HG03159 (cell line): ENCODE measurements at regions not wholly inside any gene's neighbourhood (a gene's known extent, or its start where the extent isn't known, plus 50 kb on each side); places are given as distances from the start of the nearest gene placed in this dataset.
"Not testable (repeated sequence)": the region's sequence is repeated elsewhere in the genome, so short reads cannot be mapped to it uniquely, and the experiment has no call there.

ENCODE experiments used
- ATAC-seq: cut with Tn5 transposase; IDR thresholded peaks from one replicate; pipeline ENCODE4 v1.9.1; 2021; ENCODE audit warnings: mild to moderate bottlenecking, moderate library complexity; ENCODE audit not compliant: unreplicated experiment

GRCh38 chr1:208461680-208462079, 217.5 kb upstream of the PLXNA2 start:
- no peak for ATAC-seq

GRCh38 chr1:208462761-208463160, 218.6 kb upstream of the PLXNA2 start:
- no peak for ATAC-seq

- no peak for ATAC-seq
Measured at GRCh38 chr1:208465266-208465665, 221.1 kb upstream of the PLXNA2 start.

- no peak for ATAC-seq
Measured at GRCh38 chr1:208465786-208466590, 221.8 kb upstream of the PLXNA2 start.

- ATAC-seq = no peak
Measured at GRCh38 chr1:208467151-208467780, 223.1 kb upstream of the PLXNA2 start.

GRCh38 chr1:208475449-208475848, 231.3 kb upstream of the PLXNA2 start:
- ATAC-seq = no peak

- ATAC-seq = no peak
Measured at GRCh38 chr1:208475951-208476845, 232.0 kb upstream of the PLXNA2 start.

GRCh38 chr1:208476846-208477170, 232.6 kb upstream of the PLXNA2 start:
- ATAC-seq = no peak

GRCh38 chr1:208479435-208479834, 235.3 kb upstream of the PLXNA2 start:
- ATAC-seq = no peak

GRCh38 chr1:208485512-208485911, 241.3 kb upstream of the PLXNA2 start:
- ATAC-seq = no peak

- no peak for ATAC-seq
Measured at GRCh38 chr1:208486677-208487076, 242.5 kb upstream of the PLXNA2 start.

GRCh38 chr1:208488432-208488831, 244.2 kb upstream of the PLXNA2 start:
- ATAC-seq = not testable (repeated sequence)

GRCh38 chr1:208496467-208497371, 252.5 kb upstream of the PLXNA2 start:
- no peak for ATAC-seq

- ATAC-seq = no peak
Measured at GRCh38 chr1:208497866-208498541, 253.8 kb upstream of the PLXNA2 start.

- no peak for ATAC-seq
Measured at GRCh38 chr1:208499026-208499425, 254.8 kb upstream of the PLXNA2 start.

GRCh38 chr1:208499601-208500000, 255.4 kb upstream of the PLXNA2 start:
- ATAC-seq = no peak

- ATAC-seq = no peak
Measured at GRCh38 chr1:208500375-208500774, 256.2 kb upstream of the PLXNA2 start.

GRCh38 chr1:208501542-208501941, 257.4 kb upstream of the PLXNA2 start:
- no peak for ATAC-seq

GRCh38 chr1:208503787-208504186, 259.6 kb upstream of the PLXNA2 start:
- no peak for ATAC-seq

GRCh38 chr1:208506812-208507211, 262.6 kb upstream of the PLXNA2 start:
- no peak for ATAC-seq
